Peyer's patch (tissue), 4 donors: ENCODE measurements at regions not wholly inside any gene's neighbourhood (a gene's known extent, or its start where the extent isn't known, plus 50 kb on each side); places are given as distances from the start of the nearest gene placed in this dataset.

Experiments
- CTCF ChIP-seq, 6 experiments: fragments of 450-650 bp in 4 of 6; fragments of 200-600 bp in 2 of 6; sonication (generic) in 1 of 6; IDR thresholded peaks; one replicate each; pipeline ENCODE4 v1.5.1; 2017 to 2019; ENCODE audit warnings: antibody characterized with exemption in 6 of 6, mild to moderate bottlenecking in 3 of 6, moderate library complexity in 1 of 6
- POLR2A ChIP-seq, 2 donors: fragments of 450-650 bp; IDR thresholded peaks; one replicate each; pipeline ENCODE4 v1.5.1; 2017; ENCODE audit warnings: antibody characterized with exemption in 2 of 2, mild to moderate bottlenecking in 2 of 2, moderate library complexity in 2 of 2

- TF ChIP-seq CTCF (IDR thresholded peaks at IDR 0.05) (no peak), POLR2A (IDR thresholded peaks at IDR 0.05) (no peak)
Measured at GRCh38 chrX:39693298-39693697, 404.5 kb downstream of the BCOR start.
